HG03342 (cell line): ENCODE measurements at regions not wholly inside any gene's neighbourhood (a gene's known extent, or its start where the extent isn't known, plus 50 kb on each side); places are given as distances from the start of the nearest gene placed in this dataset.

Experiments used
- ATAC-seq: cut with Tn5 transposase; IDR thresholded peaks from one replicate; pipeline ENCODE4 v1.9.1; 2021; ENCODE audit warnings: mild to moderate bottlenecking, moderate library complexity; ENCODE audit not compliant: unreplicated experiment

DNA sequence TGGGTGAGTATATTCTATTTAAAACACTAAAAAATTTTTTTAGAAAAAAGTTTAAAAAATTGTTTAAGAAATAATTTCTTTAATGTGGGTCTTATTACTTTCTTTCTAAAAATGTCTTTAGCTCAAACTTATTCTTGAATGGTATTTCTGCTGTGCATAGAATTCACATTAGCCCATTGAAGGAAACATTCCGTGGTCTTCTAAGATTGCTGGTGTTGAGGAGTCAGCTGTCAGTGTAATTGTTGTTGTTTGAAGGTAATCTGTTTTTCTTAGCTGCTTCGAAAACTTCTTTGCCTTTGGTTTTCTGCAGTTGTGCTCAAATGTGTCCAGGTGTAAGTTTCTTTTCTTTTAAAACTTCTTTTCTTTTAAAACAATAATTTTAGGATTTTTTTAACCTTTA is 85.4 kb upstream of the KLF12 start:
- ATAC-seq, result no peak

GRCh38 chr13:74218291-74218690 is 84.1 kb upstream of the KLF12 start:
- no peak for ATAC-seq

DNA sequence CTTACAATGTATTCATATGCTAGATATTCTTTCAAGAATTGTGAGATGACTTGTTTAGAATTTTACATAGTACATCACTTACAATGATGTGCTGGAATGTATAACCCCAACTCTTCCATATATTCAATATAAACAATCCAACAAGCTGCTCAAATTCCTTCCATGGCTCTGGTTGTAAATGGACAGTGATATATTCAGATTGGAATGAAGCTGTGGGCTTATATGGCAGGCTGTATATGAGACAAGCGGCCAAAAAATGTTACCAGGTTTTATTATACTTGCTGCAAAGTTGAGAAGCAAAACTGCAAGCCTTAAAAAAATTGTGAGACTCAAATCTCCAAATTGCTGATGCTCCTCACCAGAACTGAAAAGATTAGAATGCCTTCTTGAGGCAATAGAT is 83.6 kb upstream of the KLF12 start:
- ATAC-seq, result no peak

DNA sequence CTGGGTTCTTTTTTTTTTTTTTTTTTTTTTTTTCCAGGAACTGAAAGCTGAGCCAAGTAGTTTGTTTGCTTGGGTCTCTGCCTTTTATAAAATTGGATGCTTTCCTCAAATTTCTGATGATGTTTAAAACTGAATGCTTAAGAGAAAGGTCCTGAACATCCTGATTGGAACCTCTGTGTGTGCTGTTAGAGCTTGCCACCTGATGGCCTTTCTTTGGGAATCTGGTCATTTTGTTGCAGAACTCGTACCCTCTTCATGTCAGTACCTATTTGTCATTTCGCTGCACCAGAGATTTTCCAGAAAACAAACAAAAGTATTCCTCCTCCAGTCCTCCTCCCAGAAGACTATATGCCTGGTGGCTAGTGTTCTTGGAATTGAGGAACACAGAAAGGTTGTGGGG is 81.2 kb upstream of the KLF12 start:
- ATAC-seq, result no peak

DNA sequence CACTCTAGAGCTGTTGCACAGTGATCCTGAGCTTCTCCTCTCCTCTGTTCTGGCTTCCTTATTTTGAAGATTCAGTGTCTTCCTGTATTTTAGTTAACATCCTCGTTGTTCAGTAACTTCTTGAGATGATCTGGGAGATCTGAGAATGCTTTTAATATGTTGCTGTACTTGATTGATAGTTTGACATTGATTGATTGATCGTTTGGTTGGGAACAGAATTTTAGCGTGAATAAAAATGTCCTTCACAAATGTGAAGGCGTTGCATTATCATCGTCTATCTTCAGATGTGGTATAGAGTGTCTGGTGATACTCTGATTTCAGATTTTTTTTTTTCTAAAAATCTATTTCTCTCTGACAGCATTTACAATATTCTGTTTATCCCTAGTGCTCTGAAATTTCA is 80.1 kb upstream of the KLF12 start:
- ATAC-seq, result no peak

DNA sequence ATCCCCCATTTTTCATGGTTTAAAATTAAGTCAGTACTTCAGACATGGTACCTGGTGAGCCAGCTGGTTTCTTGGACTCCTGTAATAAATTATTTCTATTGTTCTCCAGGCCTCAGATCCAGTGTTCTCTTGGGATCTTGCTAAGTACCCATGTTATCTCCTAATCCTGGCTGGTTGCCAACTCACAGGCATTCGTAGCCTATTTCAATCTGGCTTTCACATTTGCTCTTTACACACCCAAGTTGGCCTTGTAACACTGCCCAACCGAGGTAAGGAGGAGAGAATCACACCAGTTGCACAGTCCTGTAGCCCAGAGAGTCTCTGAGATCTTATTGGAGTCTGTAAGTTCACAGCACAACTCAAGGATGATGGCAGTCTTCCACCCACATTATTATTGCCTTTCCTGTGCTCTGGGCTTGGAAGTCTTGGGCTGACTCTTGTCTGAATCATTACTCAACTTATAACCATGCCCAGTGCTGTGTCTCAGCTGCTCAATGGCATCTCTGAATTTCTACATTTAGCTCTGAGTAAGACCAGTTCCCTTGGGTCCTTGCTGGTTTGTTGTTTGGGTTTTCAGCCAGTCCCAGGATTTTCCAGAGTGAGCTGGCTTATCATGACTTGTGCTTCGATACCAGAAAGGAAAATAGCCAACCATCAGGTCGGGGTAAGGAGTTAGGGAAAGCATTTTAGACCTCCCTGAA is 76.6 kb upstream of the KLF12 start:
- no peak for ATAC-seq

GRCh38 chr13:74206855-74207254 is 72.7 kb upstream of the KLF12 start:
- ATAC-seq, result no peak

GRCh38 chr13:74206061-74206561 is 71.9 kb upstream of the KLF12 start:
- no peak for ATAC-seq

- ATAC-seq, result no peak
Observed at GRCh38 chr13:74205313-74205690, 71.1 kb upstream of the KLF12 start.

- no peak for ATAC-seq
Observed at GRCh38 chr13:74204602-74205312, 70.6 kb upstream of the KLF12 start.

DNA sequence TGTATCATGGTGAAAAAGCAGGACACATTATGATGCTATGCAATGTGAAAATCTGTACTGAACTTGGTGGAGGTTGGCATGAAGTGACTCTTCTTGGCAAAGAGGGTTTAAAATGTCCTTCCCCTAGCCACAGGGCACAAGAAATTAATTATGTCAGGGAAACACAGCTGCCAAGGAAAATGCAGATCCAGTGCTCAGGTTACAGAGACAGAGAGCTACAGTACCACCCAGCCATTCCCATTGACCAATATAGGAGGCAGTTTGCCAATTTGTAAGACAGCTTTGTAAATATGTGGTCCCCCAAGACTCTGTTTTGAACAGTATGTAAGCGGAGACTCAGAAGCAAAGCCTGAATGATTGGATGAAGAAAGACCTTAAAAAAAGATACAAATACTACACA is 69.4 kb upstream of the KLF12 start:
- no peak for ATAC-seq

- ATAC-seq, result no peak
Observed at GRCh38 chr13:74202129-74202813, 68.1 kb upstream of the KLF12 start.

DNA sequence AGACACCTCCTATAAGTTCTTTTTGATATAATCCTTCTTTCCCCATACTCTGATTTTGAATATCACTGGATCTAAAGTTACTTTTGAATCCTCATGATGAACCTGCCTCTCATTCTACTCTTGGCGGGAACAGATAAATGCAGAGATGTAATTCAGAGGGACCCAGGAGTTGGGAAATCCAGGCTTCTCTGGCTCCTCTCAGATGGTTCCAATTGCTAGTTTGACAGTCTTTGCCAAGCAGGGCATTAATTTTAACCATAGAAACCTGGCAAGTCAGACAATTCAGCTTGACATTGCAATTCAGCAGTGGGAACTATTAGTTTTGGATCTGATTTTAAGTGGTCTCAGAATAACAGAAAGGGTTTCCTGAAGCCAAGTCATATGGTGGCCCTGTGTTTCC is 67.3 kb upstream of the KLF12 start:
- ATAC-seq, result no peak

DNA sequence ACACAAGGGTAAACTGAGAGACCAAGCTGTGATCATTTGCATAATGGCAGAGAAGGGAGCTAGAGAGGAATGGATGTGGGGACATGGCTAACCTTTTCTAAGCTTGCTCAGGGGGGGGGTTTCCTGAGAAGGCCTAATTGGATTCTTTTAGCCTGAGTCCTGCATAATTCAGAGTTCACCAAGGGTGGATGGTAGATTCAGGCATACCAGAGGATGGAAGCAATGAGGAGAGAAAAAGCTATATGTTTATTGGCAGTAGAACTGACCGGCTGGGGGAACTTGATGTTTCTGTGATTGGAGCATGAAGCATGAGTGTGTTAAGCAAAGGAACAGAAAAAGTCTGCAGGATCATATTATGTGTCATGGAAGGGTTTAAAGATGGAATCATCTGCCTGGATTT is 65.9 kb upstream of the KLF12 start:
- ATAC-seq, result no peak

GRCh38 chr13:74197677-74198429 is 63.6 kb upstream of the KLF12 start:
- no peak for ATAC-seq

GRCh38 chr13:74194846-74195245 is 60.6 kb upstream of the KLF12 start:
- ATAC-seq, result no peak

DNA sequence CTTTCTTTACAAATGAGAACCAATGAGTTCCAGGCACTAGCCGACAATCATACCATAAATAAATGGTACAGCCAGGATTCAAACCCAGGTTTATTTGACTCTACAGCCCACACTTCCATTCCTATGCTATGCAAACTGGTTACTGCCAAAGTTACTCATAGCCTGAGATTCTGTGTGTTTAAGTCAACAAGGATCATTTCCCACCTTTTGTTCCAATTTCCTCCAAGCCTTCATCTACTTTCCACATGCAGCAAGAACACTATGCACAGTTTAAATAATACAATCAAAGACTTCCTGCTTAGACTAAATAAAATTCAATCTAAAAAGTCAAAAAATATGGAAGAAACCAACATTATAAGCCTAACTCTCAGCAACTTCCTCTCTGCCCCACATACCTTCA is 59.2 kb upstream of the KLF12 start:
- ATAC-seq, result no peak

- no peak for ATAC-seq
Observed at GRCh38 chr13:74191410-74191809, 57.2 kb upstream of the KLF12 start.

GRCh38 chr13:74190999-74191398 is 56.8 kb upstream of the KLF12 start:
- ATAC-seq, result no peak

GRCh38 chr13:74187564-74187963 is 53.4 kb upstream of the KLF12 start:
- no peak for ATAC-seq

DNA sequence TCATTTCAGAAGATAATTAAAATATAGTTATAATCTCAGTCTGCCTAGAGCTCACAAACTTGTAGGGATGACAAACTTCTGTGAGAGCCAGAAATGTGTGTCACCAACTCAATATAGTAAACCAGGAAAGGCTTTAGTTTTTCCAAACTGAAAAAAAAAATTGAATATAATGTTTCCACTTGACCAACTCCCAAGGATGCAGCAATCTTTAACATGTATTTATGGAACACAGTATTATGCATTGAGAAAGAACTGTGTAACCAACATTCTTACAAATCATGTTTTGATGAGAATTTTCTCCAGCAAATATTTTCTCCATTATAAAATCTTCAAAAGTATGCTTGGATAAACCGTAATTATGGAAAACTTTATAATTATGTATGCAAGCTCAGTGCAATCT is 50.1 kb upstream of the KLF12 start:
- ATAC-seq, result no peak
